ENCODE measurements at regions not wholly inside any gene's neighbourhood (a gene's known extent, or its start where the extent isn't known, plus 50 kb on each side); places are given as distances from the start of the nearest gene placed in this dataset.
"Not testable (repeated sequence)": the region's sequence is repeated elsewhere in the genome, so short reads cannot be mapped to it uniquely, and the experiment has no call there.

DNA sequence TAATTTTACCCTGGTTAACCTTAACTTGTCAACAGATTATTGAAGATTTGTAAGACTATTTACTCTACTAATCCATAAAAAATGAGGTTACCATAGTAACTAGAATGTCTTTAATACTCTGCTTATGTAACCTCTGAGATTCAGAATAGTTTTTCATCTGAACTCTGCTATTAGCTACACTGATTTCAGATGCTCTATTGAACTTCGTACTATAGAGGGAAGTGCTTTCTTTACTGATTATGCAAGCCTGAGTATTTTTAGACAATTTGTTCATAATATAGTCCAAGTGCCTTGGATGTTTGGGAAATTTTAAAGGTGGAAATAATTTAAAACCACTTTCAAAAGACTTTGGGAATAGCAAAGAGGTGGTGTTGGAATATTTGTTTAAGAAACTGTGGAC is 107.9 kb upstream of the GBE1 start:
- no peak for DNase-seq

DNA sequence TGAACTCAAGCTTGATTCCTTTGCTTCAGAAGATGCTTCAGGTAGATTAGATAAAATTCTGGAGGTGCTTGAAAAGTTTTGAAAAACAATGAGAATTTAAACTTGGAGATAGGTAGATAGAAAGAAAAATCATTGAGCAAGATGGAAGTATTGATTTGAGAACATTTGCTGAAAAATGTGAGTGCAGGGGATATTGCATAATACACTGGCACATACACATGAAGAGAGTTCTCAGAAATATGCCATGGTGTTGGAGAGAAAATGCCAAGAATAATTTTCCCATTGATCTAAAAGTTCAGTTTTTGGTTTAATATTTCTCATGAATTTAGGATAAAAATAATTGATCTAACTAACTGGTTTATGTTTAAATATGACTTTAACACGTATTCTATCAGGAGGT is 107.2 kb upstream of the GBE1 start:
- no peak for DNase-seq

DNA sequence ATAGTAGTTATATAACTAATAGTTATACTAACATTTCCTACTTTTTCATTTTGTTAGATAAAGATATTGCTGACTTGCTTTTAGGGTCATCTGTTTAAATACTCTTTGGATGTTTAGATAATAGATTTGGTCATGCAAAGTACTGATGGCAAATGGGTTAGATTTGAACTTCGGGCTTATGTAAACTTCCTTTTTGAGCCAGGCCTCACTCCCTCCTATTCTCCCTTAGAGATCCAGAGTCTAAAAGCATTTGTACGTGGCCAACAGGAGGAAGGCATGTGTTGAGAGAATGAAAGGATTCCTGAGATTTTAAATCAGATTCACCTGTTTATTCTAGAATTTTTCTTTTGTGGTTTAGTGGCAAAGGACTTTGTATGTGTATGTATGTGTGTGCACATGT is 106.4 kb upstream of the GBE1 start:
- DNase-seq, result no peak

DNA sequence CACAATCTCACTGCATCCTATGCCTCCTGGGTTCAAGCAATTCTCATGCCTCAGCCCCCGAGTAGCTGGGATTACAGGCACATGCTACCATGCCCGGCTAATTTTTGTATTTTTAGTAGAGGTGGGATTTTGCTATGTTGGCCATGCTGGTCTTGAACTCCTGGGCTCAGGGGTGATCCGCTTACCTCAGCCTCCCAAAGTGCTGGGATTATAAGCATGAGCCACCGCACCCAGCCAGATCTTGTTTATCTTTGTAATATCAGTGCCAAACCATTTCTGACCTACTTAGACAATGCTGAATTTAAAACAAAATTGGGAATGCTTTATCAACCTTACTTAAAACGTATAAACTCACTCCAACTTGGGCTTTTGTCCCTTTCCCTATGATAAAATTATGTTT is 103.7 kb upstream of the GBE1 start:
- DNase-seq, result not testable (repeated sequence)

DNA sequence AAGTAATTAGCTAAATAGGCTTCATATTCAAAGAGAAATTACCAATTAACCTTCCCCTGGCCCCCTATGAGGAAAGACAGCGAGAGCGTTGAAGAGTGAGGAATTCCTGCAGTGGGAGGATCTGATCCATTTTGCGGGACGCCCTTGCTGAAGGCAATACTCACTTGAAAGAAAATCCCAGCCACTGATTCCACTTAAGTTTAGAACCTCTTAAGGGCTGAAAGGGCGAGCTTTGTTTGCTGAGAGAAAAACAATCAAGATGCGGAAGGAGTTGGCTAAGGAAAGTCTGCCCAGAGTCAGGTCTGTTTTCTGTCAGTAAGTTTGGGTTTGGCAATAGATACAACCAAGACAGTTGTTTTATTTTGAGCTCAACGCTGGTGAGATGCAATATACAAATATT is 102.8 kb upstream of the GBE1 start:
- no peak for DNase-seq

DNA sequence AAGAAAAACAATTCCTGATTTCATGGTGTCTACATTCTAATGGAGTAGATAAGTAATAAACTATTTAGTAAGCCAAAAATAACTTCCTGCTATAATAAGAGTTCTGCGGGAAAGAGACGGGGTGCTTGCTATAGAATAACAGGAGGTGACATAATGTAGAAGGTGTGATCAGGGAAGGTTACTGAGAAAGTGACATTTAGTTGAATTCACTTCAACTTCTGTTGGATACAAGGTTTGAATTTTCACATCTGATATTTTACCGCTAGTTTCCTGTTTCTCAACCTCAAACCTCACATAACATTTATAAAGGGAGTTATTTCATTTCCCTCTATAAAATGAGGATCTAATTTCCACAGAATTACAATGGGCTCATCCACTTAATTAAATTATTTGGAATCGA is 102.3 kb upstream of the GBE1 start:
- no peak for DNase-seq

DNA sequence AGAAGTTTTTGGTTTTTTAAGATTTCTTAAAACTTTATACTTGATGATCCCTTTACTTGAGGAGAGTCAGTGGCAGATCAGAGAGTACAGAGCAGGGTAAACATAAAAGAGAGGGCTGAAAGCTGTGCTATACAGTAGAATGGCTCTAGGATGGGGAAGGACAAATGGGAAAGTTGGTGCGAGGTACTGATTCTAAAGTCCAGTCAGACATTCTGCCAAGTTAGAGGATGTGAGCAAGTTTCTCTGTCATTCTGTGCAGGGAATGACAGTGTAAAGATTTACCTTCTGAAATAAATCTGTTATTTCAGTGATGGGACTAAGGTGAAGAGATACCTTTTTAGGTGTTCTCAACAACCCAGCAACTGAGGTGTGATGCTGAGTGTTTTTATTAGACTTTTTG is 100.1 kb upstream of the GBE1 start:
- DNase-seq, result no peak

DNA sequence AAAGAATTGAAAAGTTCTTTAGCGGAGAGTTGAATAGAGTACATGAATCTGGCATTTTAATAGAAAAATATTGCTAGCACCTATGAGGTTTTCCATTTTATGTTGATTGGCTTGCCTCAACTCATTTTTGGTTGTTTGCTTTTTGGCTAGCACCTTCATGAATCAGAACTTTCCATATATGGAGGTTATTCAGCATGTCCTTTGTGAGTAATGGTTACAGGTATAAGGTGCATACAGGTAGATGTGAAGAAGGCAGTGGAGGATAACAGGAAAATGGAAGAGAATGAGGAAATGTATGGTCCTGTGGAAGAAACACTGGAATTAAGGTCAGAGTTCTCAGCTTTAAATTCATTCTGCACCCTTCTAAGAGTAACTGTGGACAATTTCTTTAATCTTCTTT is 98.1 kb upstream of the GBE1 start:
- DNase-seq, result no peak

DNA sequence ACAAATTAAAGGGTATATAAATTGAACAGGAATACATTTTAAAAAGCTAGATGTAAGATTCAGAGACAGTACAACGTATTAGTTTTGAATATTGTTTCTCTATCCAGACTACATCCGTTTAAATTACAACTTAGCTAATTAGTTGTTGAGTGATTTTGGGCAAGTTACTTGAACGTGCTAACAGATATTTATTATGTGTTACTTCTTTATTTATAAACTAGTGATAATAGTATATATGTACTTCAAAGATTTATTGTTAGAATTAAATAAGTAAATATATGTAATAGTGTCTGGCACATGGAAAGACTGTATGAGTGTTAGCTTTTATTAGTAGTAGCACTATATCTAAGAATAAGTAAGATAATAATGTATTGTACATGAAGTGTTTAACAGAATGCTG is 92.0 kb upstream of the GBE1 start:
- no peak for DNase-seq

DNA sequence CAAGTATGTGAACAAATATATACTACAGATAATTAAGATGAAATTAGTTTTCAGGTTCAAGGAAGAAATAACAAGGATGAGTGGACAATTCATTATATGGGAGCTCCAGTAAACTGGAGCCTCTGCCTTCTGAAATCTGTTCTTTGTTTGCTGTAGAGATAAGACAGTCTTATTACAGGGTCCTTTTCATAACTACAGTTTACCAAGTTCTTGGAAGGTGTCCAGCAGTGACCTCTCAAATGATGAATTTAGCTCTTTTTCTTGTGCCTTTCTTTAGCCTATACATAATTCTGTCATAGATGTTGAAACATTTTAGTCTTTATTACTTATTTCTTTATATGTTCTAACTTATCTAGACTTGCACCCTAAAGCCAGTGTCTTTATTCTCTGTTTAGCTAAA is 89.7 kb upstream of the GBE1 start:
- DNase-seq, result no peak

DNA sequence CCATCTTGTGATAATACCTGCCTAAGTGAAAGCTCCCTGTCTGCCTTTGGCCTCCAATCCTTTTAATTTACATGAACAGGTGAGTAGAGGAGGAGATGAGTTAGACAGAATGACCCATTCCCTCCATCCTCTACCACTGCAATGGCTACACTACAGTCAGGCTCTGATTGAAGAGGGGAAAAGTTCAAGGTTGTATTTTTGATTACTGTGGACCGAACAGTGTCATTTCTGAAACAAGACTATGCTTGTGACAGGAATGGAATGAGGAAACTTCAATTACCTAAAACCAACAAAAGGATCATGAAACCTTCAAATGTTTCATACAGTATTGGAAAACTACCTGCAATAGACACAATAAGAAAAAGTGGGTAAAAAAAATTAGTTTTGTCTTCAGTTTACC is 85.5 kb upstream of the GBE1 start:
- DNase-seq, result no peak

DNA sequence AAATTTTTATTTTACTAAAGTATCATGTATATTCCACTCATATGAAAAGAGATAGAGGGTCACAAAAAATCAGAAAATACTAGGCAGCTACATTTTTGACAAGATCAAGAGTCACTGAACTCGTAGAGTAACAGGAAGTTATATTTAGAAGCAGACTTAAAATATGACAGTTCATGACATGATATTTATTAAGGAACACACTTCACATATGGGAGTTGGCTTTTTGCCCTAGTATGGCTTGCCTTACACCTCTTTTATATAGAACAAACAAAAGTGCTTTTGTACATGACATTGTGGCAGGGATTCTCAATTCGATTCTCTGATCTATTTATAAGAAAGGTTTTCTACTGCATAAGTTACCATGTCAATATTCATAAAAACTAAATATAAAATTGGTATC is 80.1 kb upstream of the GBE1 start:
- no peak for DNase-seq

DNA sequence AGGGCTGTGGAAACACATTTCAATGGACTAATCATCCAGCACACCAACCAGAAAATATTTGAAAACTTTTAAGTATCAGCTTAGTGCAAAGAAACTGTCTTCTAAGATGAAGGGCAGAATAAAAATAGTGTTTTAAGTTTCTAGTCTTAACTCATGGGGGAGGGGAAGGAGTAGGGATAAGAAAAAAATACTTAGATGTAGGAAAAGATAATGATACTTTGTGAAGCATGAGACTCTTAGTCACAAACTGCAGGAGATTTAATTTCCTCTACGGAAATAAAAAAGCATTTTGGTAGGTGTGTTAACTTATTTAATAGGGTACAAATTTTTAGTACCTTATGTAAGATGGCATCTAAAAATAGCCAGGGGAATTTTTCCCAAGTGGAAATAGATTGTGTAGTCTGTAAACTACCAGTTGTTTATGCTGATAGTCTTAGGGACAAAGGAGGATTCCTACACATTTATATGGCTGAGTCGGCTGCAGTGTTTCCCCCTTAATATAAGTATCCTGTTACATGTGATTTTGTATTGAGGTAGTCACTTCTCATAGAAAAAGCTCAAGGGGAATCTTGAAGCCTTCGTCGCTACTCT is 78.2 kb upstream of the GBE1 start:
- no peak for DNase-seq

DNA sequence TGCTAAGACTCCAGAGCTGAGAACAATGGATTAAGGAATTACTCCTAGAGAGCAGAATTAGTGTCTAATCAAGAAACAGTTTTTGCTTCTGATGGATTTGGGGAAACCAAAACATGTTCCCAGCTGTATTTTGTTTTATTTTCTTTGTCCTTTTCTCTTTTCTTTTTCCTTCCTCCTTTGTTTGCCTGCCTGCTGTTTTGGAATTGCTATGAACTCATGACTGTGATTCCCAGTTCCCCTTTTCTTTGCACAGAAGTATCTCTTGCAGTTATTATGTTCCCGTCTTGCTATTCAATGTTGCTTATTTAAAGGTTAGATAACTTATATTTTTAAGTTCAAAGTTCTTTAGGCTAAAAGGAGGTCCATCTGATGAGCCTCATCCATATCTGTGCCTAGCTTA is 77.0 kb upstream of the GBE1 start:
- no peak for DNase-seq

DNA sequence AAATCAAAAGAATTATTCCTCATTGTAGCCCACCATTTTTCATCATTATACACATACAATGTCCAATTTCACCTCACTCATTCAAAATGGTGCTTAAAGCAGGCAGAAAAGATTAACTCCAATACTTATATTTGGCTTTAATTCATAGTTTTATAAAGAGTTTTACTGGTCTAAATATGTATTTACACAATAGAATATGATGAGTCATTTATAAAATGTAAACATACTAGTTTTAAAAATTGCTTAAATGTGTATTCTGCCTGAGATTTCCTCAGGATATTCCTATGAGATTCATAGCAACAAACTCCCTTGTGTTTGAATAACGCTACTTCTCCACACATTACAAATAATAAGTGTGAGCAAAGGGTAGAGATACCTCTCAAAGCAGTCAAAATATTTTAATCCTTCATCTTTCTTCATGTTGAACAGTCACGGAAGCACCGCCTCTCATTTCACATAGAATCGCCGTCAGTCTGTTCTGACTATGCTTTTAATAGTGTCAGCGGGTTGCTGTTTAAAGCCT is 75.7 kb upstream of the GBE1 start:
- DNase-seq, result no peak

DNA sequence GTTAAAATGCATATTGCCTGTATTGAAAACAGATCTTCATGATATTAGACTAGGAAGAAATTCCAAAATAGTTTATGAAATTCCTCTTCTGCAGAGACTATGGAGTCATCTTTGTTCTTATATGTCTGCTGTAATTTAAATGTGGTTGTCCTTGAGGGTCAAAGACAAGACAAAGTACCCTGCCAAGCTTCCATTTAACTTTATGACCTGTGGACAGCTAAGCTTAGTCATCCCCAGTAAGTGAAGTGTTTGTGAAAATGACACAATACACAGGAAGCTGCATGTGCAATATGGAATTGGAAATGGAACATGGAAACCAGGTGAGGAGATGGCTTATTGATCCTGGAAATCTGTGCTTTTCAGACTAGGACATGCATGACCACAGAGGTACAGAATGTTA is 68.5 kb upstream of the GBE1 start:
- DNase-seq, result no peak

DNA sequence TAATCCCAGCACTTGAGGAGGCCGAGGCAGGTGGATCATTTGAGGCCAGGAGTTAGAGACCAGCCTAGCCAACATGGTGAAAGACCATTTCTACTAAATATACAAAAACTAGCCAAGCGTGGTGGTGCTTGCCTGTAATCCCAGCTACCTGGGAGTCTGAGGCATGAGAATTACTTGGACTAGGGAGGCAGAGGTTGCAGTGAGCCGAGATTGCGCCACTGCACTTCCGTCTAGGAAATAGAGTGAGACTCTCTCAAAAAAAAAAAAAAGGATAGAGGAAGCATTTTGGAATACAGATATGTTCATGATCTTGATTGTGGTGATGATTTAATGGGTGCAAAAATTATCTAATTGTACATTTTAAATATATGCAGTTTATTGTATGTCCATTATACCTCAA is 67.8 kb upstream of the GBE1 start:
- not testable (repeated sequence) for DNase-seq

DNA sequence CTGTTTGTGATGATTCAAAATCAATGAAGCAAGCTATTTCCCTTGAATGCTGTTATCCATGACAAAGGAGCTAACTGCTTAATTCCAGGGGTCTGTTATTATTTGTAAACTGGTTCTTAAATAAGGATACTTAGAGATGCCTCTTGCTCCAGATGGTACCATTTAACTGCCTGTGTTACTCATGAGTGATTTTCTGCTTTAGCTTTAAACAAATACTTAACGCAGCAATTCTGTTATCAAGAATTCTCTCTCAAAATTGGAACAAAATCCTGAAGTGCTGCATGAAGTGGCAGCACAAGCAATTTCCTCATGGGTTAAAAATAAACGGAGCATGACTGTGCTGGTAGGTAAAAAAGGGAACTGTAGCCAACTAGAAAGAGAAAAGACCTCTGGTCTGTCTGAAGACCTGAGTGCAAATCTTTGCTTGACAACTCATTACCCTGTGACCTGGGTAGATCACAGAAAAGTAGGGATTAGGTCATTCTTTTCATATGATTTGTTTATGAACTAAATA is 62.5 kb upstream of the GBE1 start:
- no peak for DNase-seq

DNA sequence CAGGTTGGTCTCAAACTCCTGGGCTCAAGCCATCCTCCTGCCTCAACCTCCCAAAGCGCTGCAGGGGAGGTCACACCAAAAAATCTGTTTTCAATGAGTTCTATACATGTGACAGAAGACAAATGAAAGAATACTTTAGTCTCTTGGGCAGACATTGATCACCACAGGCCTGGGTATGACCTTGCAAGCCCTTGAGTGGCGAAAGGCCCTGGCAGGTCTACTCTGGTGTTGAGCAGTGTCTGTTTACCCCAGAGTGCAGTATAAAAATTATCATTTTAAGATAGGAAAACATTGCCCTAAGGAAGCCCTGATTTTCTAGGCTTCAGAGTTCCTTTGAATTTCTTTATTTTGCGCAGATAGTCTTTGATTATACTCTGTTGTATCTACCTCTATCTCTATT is 61.6 kb upstream of the GBE1 start:
- no peak for DNase-seq

DNA sequence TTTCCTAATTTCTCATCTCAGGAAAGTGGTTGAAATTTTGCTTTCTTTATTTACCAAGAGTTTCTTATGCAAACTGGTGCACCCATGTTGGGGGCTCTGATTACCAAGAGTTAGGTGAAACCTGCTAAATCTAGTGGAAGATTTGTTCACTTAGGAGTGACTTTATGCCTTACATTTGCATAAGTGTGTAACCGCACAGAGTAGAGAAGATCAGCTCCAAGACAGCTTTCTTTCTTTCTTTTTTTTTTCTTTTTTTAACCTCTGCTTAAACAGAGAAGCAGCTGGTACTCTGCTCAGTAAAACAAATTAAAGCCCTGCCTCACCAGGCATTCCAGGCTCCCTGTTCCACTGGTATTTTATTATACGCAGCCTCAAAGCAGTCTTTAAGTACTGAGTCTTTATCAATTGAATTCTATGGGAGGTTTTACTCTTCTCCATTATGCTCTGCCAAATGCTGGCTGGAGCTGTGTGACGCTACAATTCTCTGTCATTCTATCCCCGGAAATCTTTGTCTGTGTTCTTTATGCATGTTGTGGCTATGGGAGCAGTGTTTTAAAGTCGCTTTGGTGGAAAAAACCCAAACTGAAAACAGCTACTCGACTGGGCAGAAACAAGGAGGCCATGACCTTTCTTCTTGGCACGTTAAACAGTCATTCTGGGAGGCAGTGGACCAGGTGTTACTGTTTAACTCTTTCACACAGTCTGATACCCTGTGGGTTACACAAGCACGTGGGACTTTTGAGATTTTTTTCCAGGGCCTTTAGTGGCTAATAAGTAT is 55.2 kb upstream of the GBE1 start:
- no peak for DNase-seq

DNA sequence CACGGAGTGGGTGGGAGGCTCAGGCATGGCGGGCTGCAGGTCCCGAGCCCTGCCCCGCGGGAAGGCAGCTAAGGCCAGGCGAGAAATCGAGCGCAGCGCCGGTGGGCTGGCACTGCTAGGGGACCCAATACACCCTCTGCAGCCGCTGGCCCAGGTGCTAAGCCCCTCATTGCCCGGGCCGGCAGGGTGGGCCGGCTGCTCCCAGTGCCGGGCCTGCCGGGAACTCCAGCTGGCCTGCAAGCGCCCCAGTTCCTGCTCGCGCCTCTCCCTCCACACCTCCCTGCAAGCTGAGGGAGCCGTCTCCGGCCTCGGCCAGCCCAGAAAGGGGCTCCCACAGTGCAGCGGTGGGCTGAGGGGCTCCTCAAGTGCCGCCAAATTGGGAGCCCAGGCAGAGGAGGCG is 50.7 kb upstream of the GBE1 start:
- not testable (repeated sequence) for DNase-seq

Measured in nucleus accumbens (tissue), 56 donors.